Liver (tissue), 8 donors: ENCODE measurements at regions not wholly inside any gene's neighbourhood (a gene's known extent, or its start where the extent isn't known, plus 50 kb on each side); places are given as distances from the start of the nearest gene placed in this dataset.

Experiments
- DNase-seq: peaks from one replicate; pipeline ENCODE4 v3.0.0-alpha.2; 2017; ENCODE audit warnings: low spot score
- H3K27ac ChIP-seq, 2 donors: one replicate each; pipeline ENCODE4 v1.7.0; 2013; ENCODE audit warnings: inconsistent platforms in 2 of 2, low read length in 2 of 2, control low read depth in 1 of 2, low read depth in 1 of 2, mild to moderate bottlenecking in 1 of 2
- H3K27me3 ChIP-seq, 4 donors: one replicate each; pipeline versions ENCODE4 v1.6.1 to v1.7.0; 2013; ENCODE audit warnings: low read length in 3 of 4, inconsistent platforms in 1 of 4, mild to moderate bottlenecking in 1 of 4, moderate library complexity in 1 of 4; ENCODE audit not compliant: control insufficient read depth in 4 of 4, insufficient read depth in 4 of 4
- H3K36me3 ChIP-seq, 4 donors: one replicate each; pipeline versions ENCODE4 v1.6.1 to v1.7.0; 2013; ENCODE audit warnings: low read length in 3 of 4, mild to moderate bottlenecking in 3 of 4, low read depth in 1 of 4, moderate library complexity in 1 of 4; ENCODE audit not compliant: control insufficient read depth in 4 of 4, insufficient read depth in 3 of 4
- H3K4me1 ChIP-seq, 4 donors: one replicate each; pipeline versions ENCODE4 v1.6.1 to v1.7.0; 2013; ENCODE audit warnings: low read length in 3 of 4, mild to moderate bottlenecking in 3 of 4, moderate library complexity in 1 of 4; ENCODE audit not compliant: control insufficient read depth in 4 of 4, insufficient read depth in 4 of 4
- H3K4me3 ChIP-seq, 3 donors: one replicate each; pipeline versions ENCODE4 v1.6.1 to v1.7.0; 2013; ENCODE audit warnings: low read length in 3 of 3, control low read depth in 1 of 3, low read depth in 1 of 3, mild to moderate bottlenecking in 1 of 3
- H3K9ac ChIP-seq, 2 donors: one replicate each; pipeline ENCODE4 v1.7.0; 2013; ENCODE audit warnings: low read length in 2 of 2, mild to moderate bottlenecking in 2 of 2, moderate library complexity in 2 of 2, control low read depth in 1 of 2, low read depth in 1 of 2
- H3K9me3 ChIP-seq, 4 donors: one replicate each; pipeline versions ENCODE4 v1.6.1 to v1.7.0; 2013; ENCODE audit warnings: low read length in 3 of 4; ENCODE audit not compliant: control insufficient read depth in 4 of 4
- EGR1 ChIP-seq, 2 donors: IDR thresholded peaks; 2 replicates each; pipeline ENCODE4 v1.6.1; 2016 to 2018; ENCODE audit warnings: antibody characterized with exemption in 2 of 2, low read depth in 2 of 2
- FOXA1 ChIP-seq: IDR thresholded peaks from 2 replicates; pipeline ENCODE4 v1.6.1; 2016; ENCODE audit warnings: antibody characterized with exemption
- FOXA2 ChIP-seq: IDR thresholded peaks from 2 replicates; pipeline ENCODE4 v1.6.1; 2016; ENCODE audit warnings: antibody characterized with exemption
- HNF4G ChIP-seq: IDR thresholded peaks from 2 replicates; pipeline ENCODE4 v1.6.1; 2016; ENCODE audit warnings: antibody characterized with exemption
- NR2F2 ChIP-seq: IDR thresholded peaks from 2 replicates; pipeline ENCODE4 v1.6.1; 2016; ENCODE audit warnings: antibody characterized with exemption
- RAD21 ChIP-seq, 2 donors: IDR thresholded peaks; 2 replicates each; pipeline ENCODE4 v1.6.1; 2016; ENCODE audit warnings: antibody characterized with exemption in 2 of 2, mild to moderate bottlenecking in 2 of 2
- RXRA ChIP-seq, 2 donors: IDR thresholded peaks; 2 replicates each; pipeline ENCODE4 v1.6.1; 2017 to 2018; ENCODE audit warnings: antibody characterized with exemption in 2 of 2, mild to moderate bottlenecking in 1 of 2
- SP1 ChIP-seq: IDR thresholded peaks from 2 replicates; pipeline ENCODE4 v1.6.1; 2018; ENCODE audit warnings: antibody characterized with exemption, mild to moderate bottlenecking
- TAF1 ChIP-seq: conservative IDR thresholded peaks from 2 replicates; pipeline ENCODE4 v1.6.1; 2016; ENCODE audit warnings: antibody characterized with exemption, mild to moderate bottlenecking
- YY1 ChIP-seq: IDR thresholded peaks from 2 replicates; pipeline ENCODE4 v1.6.1; 2016; ENCODE audit warnings: antibody characterized with exemption, mild to moderate bottlenecking
- WGBS: extraction: QIAGEN DNeasy Blood & Tissue Kit; methylation state at CpG from one replicate; pipeline ENCODE4 v1.1.7; 2013; 5-methylcytosine and 5-hydroxymethylcytosine counted together
- TF ChIP-seq, protein P1 (sequence below): fragments of 150-350 bp; IDR thresholded peaks from 2 replicates; pipeline ENCODE4 v1.5.1; 2017; ENCODE audit warnings: improper control_type of control experiment, low read depth, low read length; ENCODE audit not compliant: missing input control
- TF ChIP-seq, protein P2 (sequence below): IDR thresholded peaks from 2 replicates; pipeline ENCODE4 v1.6.1; 2016; ENCODE audit warnings: antibody characterized with exemption
- TF ChIP-seq, protein P3 (sequence below): IDR thresholded peaks from 2 replicates; pipeline ENCODE4 v1.6.1; 2016; ENCODE audit warnings: antibody characterized with exemption
- TF ChIP-seq, protein P4 (sequence below): IDR thresholded peaks from 2 replicates; pipeline ENCODE4 v1.6.1; 2016; ENCODE audit warnings: antibody characterized with exemption
- donor health status: healthy.
- donor health status: healthy.
- donor health status: healthy.
- donor health status: healthy.
- donor health status: healthy.

DNA sequence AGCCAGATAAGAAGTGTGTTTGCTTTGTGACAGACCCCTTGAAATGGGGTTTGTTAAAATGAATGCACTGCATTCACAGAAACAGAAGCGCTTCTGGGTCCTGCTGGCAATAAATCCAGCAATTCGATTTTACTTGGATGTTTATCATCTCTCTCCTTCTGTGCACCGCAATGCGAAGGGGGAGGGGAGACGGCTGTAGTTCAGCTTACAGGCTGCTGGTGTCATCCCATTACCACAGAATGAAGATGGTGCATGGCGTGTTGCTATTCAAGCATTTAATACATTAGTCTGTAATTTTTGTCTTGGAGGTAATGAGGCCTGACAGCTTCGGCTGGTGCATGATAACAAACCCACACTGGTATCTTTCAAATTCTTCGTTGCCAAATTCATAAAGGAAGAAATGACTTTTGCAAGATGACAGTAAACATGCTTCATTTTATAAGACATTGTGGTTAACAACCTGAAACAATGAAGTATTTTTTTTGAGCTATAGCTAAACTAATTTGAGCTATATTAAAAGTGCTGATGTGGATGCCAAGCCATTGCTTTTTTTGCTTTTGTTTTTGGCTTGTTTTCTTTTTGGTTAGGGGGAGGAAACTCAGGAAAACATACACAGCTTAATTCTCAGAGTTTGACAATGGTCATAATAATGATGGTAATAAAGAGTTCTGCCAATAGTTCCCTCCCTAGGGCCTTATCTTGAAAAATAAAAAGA is 418.3 kb downstream of the OTOL1 start:
- Histone ChIP-seq H3K27ac (no peak overlapping the region), H3K27me3 (no peaks in the 10 kb centered on the region), H3K4me1 (peaks cover 0 to 1% (median 0%) of the 10 kb centered on the region in 4 donors), H3K36me3 (no peaks in the 10 kb centered on the region), H3K9ac (no peak overlapping the region), H3K4me3 (no peak overlapping the region), H3K9me3 (no peaks in the 10 kb centered on the region)
- DNase-seq, result no peak
- 29% methylated on average over 8 of the region's 8 CpGs for WGBS
- TF ChIP-seq RAD21 (IDR thresholded peaks at IDR 0.05), result peak; percentile 12 to 35
- TF ChIP-seq, protein P1, sequence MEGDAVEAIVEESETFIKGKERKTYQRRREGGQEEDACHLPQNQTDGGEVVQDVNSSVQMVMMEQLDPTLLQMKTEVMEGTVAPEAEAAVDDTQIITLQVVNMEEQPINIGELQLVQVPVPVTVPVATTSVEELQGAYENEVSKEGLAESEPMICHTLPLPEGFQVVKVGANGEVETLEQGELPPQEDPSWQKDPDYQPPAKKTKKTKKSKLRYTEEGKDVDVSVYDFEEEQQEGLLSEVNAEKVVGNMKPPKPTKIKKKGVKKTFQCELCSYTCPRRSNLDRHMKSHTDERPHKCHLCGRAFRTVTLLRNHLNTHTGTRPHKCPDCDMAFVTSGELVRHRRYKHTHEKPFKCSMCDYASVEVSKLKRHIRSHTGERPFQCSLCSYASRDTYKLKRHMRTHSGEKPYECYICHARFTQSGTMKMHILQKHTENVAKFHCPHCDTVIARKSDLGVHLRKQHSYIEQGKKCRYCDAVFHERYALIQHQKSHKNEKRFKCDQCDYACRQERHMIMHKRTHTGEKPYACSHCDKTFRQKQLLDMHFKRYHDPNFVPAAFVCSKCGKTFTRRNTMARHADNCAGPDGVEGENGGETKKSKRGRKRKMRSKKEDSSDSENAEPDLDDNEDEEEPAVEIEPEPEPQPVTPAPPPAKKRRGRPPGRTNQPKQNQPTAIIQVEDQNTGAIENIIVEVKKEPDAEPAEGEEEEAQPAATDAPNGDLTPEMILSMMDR, result no peak

DNA sequence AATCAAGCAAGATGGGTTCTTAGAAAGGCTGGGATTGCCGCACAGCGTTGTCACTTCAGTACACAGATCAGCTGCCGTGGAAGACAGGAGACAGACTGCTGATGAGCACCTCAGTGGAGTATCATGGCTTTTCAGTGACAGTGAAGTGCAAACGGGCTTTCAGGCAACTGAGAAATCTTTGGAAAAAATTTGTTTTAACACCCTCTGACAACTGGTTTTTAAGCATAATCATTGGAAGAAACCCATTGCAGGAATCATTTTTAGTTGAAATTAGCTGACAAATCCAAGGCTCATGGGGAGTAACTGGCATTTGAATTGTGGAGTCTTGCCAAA is 418.8 kb downstream of the OTOL1 start:
- Histone ChIP-seq H3K27me3 (no peaks in the 10 kb centered on the region), H3K27ac (no peak overlapping the region), H3K4me3 (no peak overlapping the region), H3K9ac (no peak overlapping the region), H3K36me3 (no peaks in the 10 kb centered on the region), H3K9me3 (no peaks in the 10 kb centered on the region), H3K4me1 (peaks cover 0 to 1% (median 0%) of the 10 kb centered on the region in 4 donors)
- no peak for DNase-seq
- 33% methylated on average over 4 of the region's 4 CpGs for WGBS
- TF ChIP-seq FOXA2 (no peak), HNF4G (no peak), EGR1 (IDR thresholded peaks at IDR 0.05; ENCODE audit: low read depth in 2 of 2) (no peak), RXRA (IDR thresholded peaks at IDR 0.05) (no peak), NR2F2 (no peak), RAD21 (IDR thresholded peaks at IDR 0.05) (no peak), TAF1 (no peak), SP1 (no peak)
- TF ChIP-seq, protein P1, result no peak
- TF ChIP-seq, protein P2, sequence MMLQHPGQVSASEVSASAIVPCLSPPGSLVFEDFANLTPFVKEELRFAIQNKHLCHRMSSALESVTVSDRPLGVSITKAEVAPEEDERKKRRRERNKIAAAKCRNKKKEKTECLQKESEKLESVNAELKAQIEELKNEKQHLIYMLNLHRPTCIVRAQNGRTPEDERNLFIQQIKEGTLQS, result no peak

DNA sequence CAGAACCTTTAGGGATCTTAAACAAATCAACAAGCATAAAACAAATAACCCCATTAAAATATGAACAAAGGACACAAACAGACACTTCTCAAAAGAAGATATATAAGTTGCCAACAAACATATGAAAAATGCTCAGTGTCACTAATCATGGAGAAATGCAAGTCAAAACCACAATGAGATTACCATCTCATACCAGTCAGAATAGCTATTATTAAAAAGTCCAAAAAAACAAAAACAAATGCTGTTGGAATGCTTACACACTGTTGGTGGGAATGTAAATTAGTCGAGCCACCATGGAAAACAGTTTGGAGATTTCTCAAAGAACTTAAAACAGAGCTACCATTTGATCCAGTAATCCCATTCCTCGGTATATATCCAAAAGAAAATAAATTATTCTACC is 423.6 kb downstream of the OTOL1 start:
- Histone ChIP-seq H3K27ac (no peak overlapping the region), H3K27me3 (no peaks in the 10 kb centered on the region), H3K36me3 (no peaks in the 10 kb centered on the region), H3K9me3 (no peaks in the 10 kb centered on the region), H3K9ac (no peak overlapping the region), H3K4me1 (no peaks in the 10 kb centered on the region), H3K4me3 (no peak overlapping the region)
- 67% methylated on average over 2 of the region's 2 CpGs for WGBS
- DNase-seq, result no peak
- TF ChIP-seq FOXA1 (no peak), TAF1 (no peak), RAD21 (IDR thresholded peaks at IDR 0.05) (no peak), NR2F2 (no peak), YY1 (no peak), FOXA2 (no peak)
- TF ChIP-seq, protein P3, sequence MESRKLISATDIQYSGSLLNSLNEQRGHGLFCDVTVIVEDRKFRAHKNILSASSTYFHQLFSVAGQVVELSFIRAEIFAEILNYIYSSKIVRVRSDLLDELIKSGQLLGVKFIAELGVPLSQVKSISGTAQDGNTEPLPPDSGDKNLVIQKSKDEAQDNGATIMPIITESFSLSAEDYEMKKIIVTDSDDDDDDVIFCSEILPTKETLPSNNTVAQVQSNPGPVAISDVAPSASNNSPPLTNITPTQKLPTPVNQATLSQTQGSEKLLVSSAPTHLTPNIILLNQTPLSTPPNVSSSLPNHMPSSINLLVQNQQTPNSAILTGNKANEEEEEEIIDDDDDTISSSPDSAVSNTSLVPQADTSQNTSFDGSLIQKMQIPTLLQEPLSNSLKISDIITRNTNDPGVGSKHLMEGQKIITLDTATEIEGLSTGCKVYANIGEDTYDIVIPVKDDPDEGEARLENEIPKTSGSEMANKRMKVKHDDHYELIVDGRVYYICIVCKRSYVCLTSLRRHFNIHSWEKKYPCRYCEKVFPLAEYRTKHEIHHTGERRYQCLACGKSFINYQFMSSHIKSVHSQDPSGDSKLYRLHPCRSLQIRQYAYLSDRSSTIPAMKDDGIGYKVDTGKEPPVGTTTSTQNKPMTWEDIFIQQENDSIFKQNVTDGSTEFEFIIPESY, result no peak
- TF ChIP-seq, protein P2, result no peak
- TF ChIP-seq, protein P4, sequence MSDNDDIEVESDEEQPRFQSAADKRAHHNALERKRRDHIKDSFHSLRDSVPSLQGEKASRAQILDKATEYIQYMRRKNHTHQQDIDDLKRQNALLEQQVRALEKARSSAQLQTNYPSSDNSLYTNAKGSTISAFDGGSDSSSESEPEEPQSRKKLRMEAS, result no peak
